ENCODE measurements at regions not wholly inside any gene's neighbourhood (a gene's known extent, or its start where the extent isn't known, plus 50 kb on each side); places are given as distances from the start of the nearest gene placed in this dataset.

- TF ChIP-seq CTCF (IDR thresholded peaks at IDR 0.05) (no peak), POLR2AphosphoS5 (IDR thresholded peaks at IDR 0.05) (no peak)
Measured at GRCh38 chr5:128681764-128682592, 143.9 kb upstream of the FBN2 start.
